Smooth muscle cell (in vitro differentiated cells): ENCODE measurements at regions not wholly inside any gene's neighbourhood (a gene's known extent, or its start where the extent isn't known, plus 50 kb on each side); places are given as distances from the start of the nearest gene placed in this dataset.

Experiments
- DNase-seq: peaks from one replicate; lab custom pipeline; 2025; ENCODE audit not compliant: unreplicated experiment; lab: John Stamatoyannopoulos, UW
- H2AFZ ChIP-seq: fragments of 200-600 bp; sonication (generic); 2 replicates; pipeline ENCODE4 v1.6.0; 2016; ENCODE audit warnings: antibody characterized with exemption, low read depth, mild to moderate bottlenecking
- H3F3A ChIP-seq: fragments of 200-600 bp; sonication (generic); 2 replicates; pipeline ENCODE4 v1.6.0; 2017; ENCODE audit warnings: antibody characterized with exemption, low read depth
- H3K27ac ChIP-seq: fragments of 200-600 bp; sonication (generic); 2 replicates; pipeline ENCODE4 v1.5.1; 2016; ENCODE audit warnings: low read depth, mild to moderate bottlenecking
- H3K27me3 ChIP-seq: fragments of 200-600 bp; sonication (generic); 2 replicates; pipeline ENCODE4 v1.6.1; 2016; ENCODE audit warnings: low read depth, mild to moderate bottlenecking
- H3K36me3 ChIP-seq: fragments of 200-600 bp; sonication (generic); 2 replicates; pipeline ENCODE4 v1.5.1; 2016; ENCODE audit warnings: low read depth
- H3K4me1 ChIP-seq: fragments of 200-600 bp; sonication (generic); 2 replicates; pipeline ENCODE4 v1.5.1; 2016; ENCODE audit warnings: low read depth
- H3K4me2 ChIP-seq: fragments of 200-600 bp; sonication (generic); 2 replicates; pipeline ENCODE4 v1.6.0; 2016; ENCODE audit warnings: mild to moderate bottlenecking
- H3K4me3 ChIP-seq: fragments of 200-600 bp; sonication (generic); 2 replicates; pipeline ENCODE4 v1.5.1; 2016; ENCODE audit warnings: mild to moderate bottlenecking
- H3K79me2 ChIP-seq: fragments of 200-600 bp; sonication (generic); 2 replicates; pipeline ENCODE4 v1.6.0; 2016; ENCODE audit warnings: low read depth, mild to moderate bottlenecking
- H3K9ac ChIP-seq: fragments of 200-600 bp; sonication (generic); 2 replicates; pipeline ENCODE4 v1.6.0; 2016; ENCODE audit warnings: low read depth
- H3K9me3 ChIP-seq: fragments of 200-600 bp; sonication (generic); replicated peaks from 2 replicates; pipeline ENCODE4 v1.5.1; 2016; ENCODE audit warnings: low read depth
- H4K20me1 ChIP-seq: fragments of 200-600 bp; sonication (generic); 2 replicates; pipeline ENCODE4 v1.6.0; 2016; ENCODE audit warnings: low read depth
- CTCF ChIP-seq: fragments of 200-600 bp; sonication (generic); IDR thresholded peaks from 2 replicates; pipeline ENCODE4 v1.5.1; 2017; ENCODE audit warnings: borderline replicate concordance, mild to moderate bottlenecking, antibody characterized with exemption; ENCODE audit not compliant: insufficient read depth, poor library complexity, severe bottlenecking
- WGBS: methylation state at CpG from one replicate; pipeline ENCODE4 v1.1.7; 2016; ENCODE audit warnings: low lambda C conversion rate; 5-methylcytosine and 5-hydroxymethylcytosine counted together

DNA sequence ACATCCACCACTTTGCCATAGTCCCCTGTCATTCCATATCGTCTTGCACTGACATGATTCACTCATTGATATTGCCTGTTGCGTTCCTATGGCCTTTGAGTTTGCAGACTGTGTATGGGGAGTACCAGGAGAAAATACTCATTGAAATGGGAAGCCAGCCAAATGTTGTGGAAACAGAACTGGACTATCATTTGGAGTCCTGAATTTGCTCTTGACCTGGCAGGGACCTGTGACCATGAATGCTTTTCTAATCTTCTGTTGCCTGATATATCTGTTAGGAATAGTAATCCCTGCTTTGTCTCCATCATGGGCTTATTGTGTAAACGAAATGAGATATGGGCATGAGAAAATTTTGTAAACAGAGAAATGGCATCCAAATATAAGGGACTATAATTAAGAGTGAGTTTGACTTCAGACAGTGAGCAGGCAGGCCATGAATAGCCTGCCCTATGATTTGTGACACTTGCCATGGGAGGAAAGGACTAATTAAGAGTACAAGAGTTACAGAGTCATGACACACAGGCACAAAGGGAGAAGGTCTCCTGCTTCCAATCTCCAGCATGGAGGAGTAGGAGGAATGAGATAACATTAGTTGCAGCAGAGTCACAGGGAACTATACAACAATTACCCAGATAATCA is 572.9 kb upstream of the SGCD start:
- Histone ChIP-seq H3K27me3 (no peaks in the 10 kb centered on the region), H3K4me2 (no peak overlapping the region), H3K9me3 (no peaks in the 10 kb centered on the region), H3K9ac (no peak overlapping the region), H3K27ac (no peak overlapping the region), H2AFZ (no peak overlapping the region), H3K4me3 (no peak overlapping the region), H3K4me1 (no peaks in the 10 kb centered on the region), H3F3A (no peaks in the 10 kb centered on the region), H4K20me1 (no peaks in the 10 kb centered on the region), H3K79me2 (no peaks in the 10 kb centered on the region), H3K36me3 (no peaks in the 10 kb centered on the region)
- WGBS = 53% methylated on average over 3 of the region's 3 CpGs
- no peak for TF ChIP-seq CTCF
- DNase-seq = no peak

DNA sequence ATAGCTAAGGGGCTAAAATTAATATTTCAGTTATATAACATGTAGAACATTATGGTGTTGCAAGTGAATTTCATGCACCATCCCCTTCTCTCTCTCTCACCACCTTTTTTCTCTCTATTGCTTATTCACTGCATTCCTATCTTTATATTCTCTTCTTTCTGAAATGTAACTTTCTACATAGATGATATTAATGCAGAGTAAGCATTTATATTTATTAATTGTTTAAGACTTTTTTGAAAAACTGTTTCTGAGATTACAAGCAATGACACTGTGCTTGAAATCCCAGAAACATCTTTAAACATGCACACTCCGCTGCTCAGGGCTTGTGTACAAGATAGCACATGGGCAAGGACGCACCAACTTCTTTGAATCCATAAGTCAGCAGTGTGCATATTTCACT is 567.7 kb upstream of the SGCD start:
- H3K27ac ChIP-seq = no peak overlapping the region
- H2AFZ ChIP-seq = no peak overlapping the region
- H3K4me2 ChIP-seq = no peak overlapping the region
- no peaks in the 10 kb centered on the region for H4K20me1 ChIP-seq
- no peak overlapping the region for H3K9ac ChIP-seq
- no peak for TF ChIP-seq CTCF
- H3K27me3 ChIP-seq = no peaks in the 10 kb centered on the region
- H3F3A ChIP-seq = no peaks in the 10 kb centered on the region
- no peaks in the 10 kb centered on the region for H3K79me2 ChIP-seq
- WGBS = 91% methylated on average over 2 of the region's 2 CpGs
- no peaks in the 10 kb centered on the region for H3K4me1 ChIP-seq
- H3K36me3 ChIP-seq = no peaks in the 10 kb centered on the region
- H3K9me3 ChIP-seq = no peaks in the 10 kb centered on the region
- DNase-seq = no peak
- no peak overlapping the region for H3K4me3 ChIP-seq

DNA sequence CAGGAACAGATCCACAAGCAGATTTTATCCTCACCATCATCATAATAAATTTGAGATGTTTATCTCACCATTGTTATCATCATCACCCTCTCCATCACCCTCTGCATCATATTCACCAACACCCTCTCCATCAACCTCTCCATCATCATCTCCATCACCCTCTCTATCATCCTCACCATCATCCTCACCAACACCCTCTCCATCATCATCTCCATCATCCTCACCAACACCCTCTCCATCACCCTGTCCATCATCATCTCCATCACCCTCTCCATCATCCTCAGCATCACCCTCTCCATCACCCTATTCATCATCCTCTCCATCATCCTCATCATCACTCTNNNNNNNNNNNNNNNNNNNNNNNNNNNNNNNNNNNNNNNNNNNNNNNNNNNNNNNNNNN is 567.0 kb upstream of the SGCD start:
- DNase-seq = no peak
- no peaks in the 10 kb centered on the region for H3K36me3 ChIP-seq
- no peak overlapping the region for H2AFZ ChIP-seq
- H3K79me2 ChIP-seq = no peaks in the 10 kb centered on the region
- no peaks in the 10 kb centered on the region for H3F3A ChIP-seq
- no peaks in the 10 kb centered on the region for H4K20me1 ChIP-seq
- H3K27me3 ChIP-seq = no peaks in the 10 kb centered on the region
- no peak for TF ChIP-seq CTCF
- H3K4me1 ChIP-seq = no peaks in the 10 kb centered on the region
- H3K27ac ChIP-seq = no peak overlapping the region
- no peak overlapping the region for H3K4me3 ChIP-seq
- H3K9me3 ChIP-seq = no peaks in the 10 kb centered on the region
- no peak overlapping the region for H3K9ac ChIP-seq
- no peak overlapping the region for H3K4me2 ChIP-seq

- H2AFZ ChIP-seq = no peak overlapping the region
- H3F3A ChIP-seq = no peaks in the 10 kb centered on the region
- H3K36me3 ChIP-seq = no peaks in the 10 kb centered on the region
- H3K9me3 ChIP-seq = no peaks in the 10 kb centered on the region
- DNase-seq = no peak
- no peak overlapping the region for H3K4me3 ChIP-seq
- TF ChIP-seq CTCF = no peak
- H3K4me1 ChIP-seq = no peaks in the 10 kb centered on the region
- no peak overlapping the region for H3K4me2 ChIP-seq
- H4K20me1 ChIP-seq = no peaks in the 10 kb centered on the region
- 90% methylated on average over 2 of the region's 2 CpGs for WGBS
- H3K9ac ChIP-seq = no peak overlapping the region
- no peak overlapping the region for H3K27ac ChIP-seq
- no peaks in the 10 kb centered on the region for H3K27me3 ChIP-seq
- H3K79me2 ChIP-seq = no peaks in the 10 kb centered on the region
Measured at GRCh38 chr5:155761502-155761901, 565.5 kb upstream of the SGCD start.
